ENCODE measurements at regions not wholly inside any gene's neighbourhood (a gene's known extent, or its start where the extent isn't known, plus 50 kb on each side); places are given as distances from the start of the nearest gene placed in this dataset.

DNA sequence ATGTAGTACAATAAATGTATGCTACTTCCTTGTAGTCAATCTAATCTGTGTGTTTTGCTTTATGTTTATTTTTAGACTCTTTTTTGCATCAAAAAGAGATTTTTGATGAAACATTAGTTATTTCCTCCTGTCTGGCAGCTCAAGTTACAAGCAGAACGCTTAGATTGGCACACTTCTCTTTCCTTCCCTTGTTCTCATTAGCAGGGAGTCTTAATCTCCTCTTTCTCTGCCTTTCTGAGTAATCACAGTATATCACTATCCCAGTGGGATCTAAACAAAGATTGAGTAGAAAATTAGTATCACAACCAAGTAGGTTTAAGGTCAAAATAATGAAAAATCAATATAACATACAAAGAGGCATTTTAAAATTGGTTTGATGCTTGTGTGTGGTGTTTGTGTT lies 1192.6 kb downstream of the C4orf33 start:
- Histone ChIP-seq H3K4me1 (ENCODE audit: control insufficient read depth in 4 of 4, insufficient read depth in 4 of 4, low read length in 3 of 4) (no peaks in the 10 kb centered on the region), H3K27me3 (ENCODE audit: control insufficient read depth in 4 of 4, insufficient read depth in 4 of 4, low read length in 3 of 4) (no peaks in the 10 kb centered on the region), H3K36me3 (ENCODE audit: control insufficient read depth in 4 of 4, insufficient read depth in 3 of 4, low read depth in 1 of 4, low read length in 3 of 4) (no peaks in the 10 kb centered on the region), H3K9me3 (ENCODE audit: control insufficient read depth in 4 of 4, low read length in 3 of 4) (no peaks in the 10 kb centered on the region), H3K4me3 (ENCODE audit: low read depth in 1 of 3, low read length in 3 of 3) (no peak overlapping the region), H3K27ac (ENCODE audit: low read depth in 1 of 2, low read length in 2 of 2) (no peak overlapping the region), H3K9ac (ENCODE audit: low read depth in 1 of 2, low read length in 2 of 2) (no peak overlapping the region)
- TF ChIP-seq, protein P1, sequence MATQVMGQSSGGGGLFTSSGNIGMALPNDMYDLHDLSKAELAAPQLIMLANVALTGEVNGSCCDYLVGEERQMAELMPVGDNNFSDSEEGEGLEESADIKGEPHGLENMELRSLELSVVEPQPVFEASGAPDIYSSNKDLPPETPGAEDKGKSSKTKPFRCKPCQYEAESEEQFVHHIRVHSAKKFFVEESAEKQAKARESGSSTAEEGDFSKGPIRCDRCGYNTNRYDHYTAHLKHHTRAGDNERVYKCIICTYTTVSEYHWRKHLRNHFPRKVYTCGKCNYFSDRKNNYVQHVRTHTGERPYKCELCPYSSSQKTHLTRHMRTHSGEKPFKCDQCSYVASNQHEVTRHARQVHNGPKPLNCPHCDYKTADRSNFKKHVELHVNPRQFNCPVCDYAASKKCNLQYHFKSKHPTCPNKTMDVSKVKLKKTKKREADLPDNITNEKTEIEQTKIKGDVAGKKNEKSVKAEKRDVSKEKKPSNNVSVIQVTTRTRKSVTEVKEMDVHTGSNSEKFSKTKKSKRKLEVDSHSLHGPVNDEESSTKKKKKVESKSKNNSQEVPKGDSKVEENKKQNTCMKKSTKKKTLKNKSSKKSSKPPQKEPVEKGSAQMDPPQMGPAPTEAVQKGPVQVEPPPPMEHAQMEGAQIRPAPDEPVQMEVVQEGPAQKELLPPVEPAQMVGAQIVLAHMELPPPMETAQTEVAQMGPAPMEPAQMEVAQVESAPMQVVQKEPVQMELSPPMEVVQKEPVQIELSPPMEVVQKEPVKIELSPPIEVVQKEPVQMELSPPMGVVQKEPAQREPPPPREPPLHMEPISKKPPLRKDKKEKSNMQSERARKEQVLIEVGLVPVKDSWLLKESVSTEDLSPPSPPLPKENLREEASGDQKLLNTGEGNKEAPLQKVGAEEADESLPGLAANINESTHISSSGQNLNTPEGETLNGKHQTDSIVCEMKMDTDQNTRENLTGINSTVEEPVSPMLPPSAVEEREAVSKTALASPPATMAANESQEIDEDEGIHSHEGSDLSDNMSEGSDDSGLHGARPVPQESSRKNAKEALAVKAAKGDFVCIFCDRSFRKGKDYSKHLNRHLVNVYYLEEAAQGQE (IDR thresholded peaks at IDR 0.05): no peak
- TF ChIP-seq NR2F2 (IDR thresholded peaks at IDR 0.05): no peak
- TF ChIP-seq HNF4G (IDR thresholded peaks at IDR 0.05): no peak
- no peak for TF ChIP-seq FOXA1 (IDR thresholded peaks at IDR 0.05)
- TF ChIP-seq RAD21 (IDR thresholded peaks at IDR 0.05): no peak
- no peak for TF ChIP-seq RXRA (IDR thresholded peaks at IDR 0.05)
- TF ChIP-seq, protein P2, sequence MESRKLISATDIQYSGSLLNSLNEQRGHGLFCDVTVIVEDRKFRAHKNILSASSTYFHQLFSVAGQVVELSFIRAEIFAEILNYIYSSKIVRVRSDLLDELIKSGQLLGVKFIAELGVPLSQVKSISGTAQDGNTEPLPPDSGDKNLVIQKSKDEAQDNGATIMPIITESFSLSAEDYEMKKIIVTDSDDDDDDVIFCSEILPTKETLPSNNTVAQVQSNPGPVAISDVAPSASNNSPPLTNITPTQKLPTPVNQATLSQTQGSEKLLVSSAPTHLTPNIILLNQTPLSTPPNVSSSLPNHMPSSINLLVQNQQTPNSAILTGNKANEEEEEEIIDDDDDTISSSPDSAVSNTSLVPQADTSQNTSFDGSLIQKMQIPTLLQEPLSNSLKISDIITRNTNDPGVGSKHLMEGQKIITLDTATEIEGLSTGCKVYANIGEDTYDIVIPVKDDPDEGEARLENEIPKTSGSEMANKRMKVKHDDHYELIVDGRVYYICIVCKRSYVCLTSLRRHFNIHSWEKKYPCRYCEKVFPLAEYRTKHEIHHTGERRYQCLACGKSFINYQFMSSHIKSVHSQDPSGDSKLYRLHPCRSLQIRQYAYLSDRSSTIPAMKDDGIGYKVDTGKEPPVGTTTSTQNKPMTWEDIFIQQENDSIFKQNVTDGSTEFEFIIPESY (IDR thresholded peaks at IDR 0.05): no peak
- TF ChIP-seq SP1 (IDR thresholded peaks at IDR 0.05): no peak
- TF ChIP-seq, protein P3, sequence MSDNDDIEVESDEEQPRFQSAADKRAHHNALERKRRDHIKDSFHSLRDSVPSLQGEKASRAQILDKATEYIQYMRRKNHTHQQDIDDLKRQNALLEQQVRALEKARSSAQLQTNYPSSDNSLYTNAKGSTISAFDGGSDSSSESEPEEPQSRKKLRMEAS (IDR thresholded peaks at IDR 0.05): no peak
- no peak for TF ChIP-seq EGR1 (IDR thresholded peaks at IDR 0.05; ENCODE audit: low read depth in 2 of 2)
- TF ChIP-seq YY1 (IDR thresholded peaks at IDR 0.05): no peak
- TF ChIP-seq, protein P4, sequence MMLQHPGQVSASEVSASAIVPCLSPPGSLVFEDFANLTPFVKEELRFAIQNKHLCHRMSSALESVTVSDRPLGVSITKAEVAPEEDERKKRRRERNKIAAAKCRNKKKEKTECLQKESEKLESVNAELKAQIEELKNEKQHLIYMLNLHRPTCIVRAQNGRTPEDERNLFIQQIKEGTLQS (IDR thresholded peaks at IDR 0.05): no peak
- 51% methylated on average over 1 of the region's 1 CpG for WGBS
- no peak for DNase-seq (ENCODE audit: low spot score)

DNA sequence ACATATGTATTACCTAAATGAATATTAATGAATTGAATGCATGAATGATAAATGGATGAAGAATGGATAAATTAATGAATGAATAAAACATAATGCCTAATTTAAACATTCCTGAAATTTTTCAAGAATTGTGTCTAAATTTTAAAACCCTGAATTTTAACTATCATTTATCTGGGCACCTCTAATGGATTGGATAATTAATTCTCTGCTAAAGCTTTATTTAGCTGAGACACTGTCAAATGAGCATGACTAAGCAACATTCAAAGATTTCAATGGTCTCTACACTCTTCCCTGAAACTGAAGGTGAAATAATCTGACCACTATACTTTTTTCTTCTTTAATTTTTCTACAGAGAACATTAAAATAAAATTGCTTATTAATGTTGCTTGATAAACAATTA lies 1197.7 kb downstream of the C4orf33 start:
- no peaks in the 10 kb centered on the region for H3K36me3 ChIP-seq (ENCODE audit: control insufficient read depth in 4 of 4, insufficient read depth in 3 of 4, low read depth in 1 of 4, low read length in 3 of 4)
- H3K9ac ChIP-seq (ENCODE audit: low read depth in 1 of 2, low read length in 2 of 2): no peak overlapping the region
- no peak overlapping the region for H3K27ac ChIP-seq (ENCODE audit: low read depth in 1 of 2, low read length in 2 of 2)
- no peaks in the 10 kb centered on the region for H3K4me1 ChIP-seq (ENCODE audit: control insufficient read depth in 4 of 4, insufficient read depth in 4 of 4, low read length in 3 of 4)
- no peak overlapping the region for H3K4me3 ChIP-seq (ENCODE audit: low read depth in 1 of 3, low read length in 3 of 3)
- no peaks in the 10 kb centered on the region for H3K9me3 ChIP-seq (ENCODE audit: control insufficient read depth in 4 of 4, low read length in 3 of 4)
- no peak for TF ChIP-seq RXRA (IDR thresholded peaks at IDR 0.05)
- no peak for TF ChIP-seq SP1 (IDR thresholded peaks at IDR 0.05)
- TF ChIP-seq RAD21 (IDR thresholded peaks at IDR 0.05): no peak
- TF ChIP-seq EGR1 (IDR thresholded peaks at IDR 0.05; ENCODE audit: low read depth in 2 of 2): no peak
- TF ChIP-seq JUND (IDR thresholded peaks at IDR 0.05): no peak
- TF ChIP-seq, protein P3 (IDR thresholded peaks at IDR 0.05): no peak
- TF ChIP-seq GABPA (IDR thresholded peaks at IDR 0.05 in 1 of 2, conservative IDR thresholded peaks at IDR 0.05 in 1 of 2): no peak
- H3K27me3 ChIP-seq (ENCODE audit: control insufficient read depth in 4 of 4, insufficient read depth in 4 of 4, low read length in 3 of 4): no peaks in the 10 kb centered on the region
- DNase-seq (ENCODE audit: low spot score): no peak
